NCI-H2227 treated with DMSO at 0.1 percent for 48 hours (cell line): ENCODE measurements at regions not wholly inside any gene's neighbourhood (a gene's known extent, or its start where the extent isn't known, plus 50 kb on each side); places are given as distances from the start of the nearest gene placed in this dataset.

Experiments used
- DNase-seq: peaks from one replicate; lab custom pipeline; 2025; lab: John Stamatoyannopoulos, UW

GRCh38 chr5:123811831-123812230 lies 299.9 kb downstream of the CSNK1G3 start:
- DNase-seq, result no peak

GRCh38 chr5:123810746-123811340 lies 298.9 kb downstream of the CSNK1G3 start:
- no peak for DNase-seq

DNA sequence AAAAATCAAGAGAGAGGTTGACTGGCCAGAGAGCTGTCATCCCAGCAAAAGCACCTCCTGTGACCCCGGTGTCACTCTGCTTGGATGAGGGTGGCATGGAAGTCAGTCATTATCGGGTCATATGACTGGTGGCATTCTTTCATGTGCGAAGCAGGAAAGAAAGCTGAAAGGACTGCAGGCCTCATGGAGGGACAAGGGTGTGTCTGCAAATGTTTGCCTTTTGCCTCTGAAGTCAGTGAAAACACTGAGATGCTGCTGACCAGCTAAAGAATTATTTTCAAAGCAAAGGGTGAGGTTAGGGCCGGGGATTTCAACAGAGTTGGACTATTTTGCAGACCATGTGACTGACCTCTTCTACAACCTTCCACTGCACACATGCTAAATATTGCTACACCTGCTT lies 298.3 kb downstream of the CSNK1G3 start:
- no peak for DNase-seq

DNA sequence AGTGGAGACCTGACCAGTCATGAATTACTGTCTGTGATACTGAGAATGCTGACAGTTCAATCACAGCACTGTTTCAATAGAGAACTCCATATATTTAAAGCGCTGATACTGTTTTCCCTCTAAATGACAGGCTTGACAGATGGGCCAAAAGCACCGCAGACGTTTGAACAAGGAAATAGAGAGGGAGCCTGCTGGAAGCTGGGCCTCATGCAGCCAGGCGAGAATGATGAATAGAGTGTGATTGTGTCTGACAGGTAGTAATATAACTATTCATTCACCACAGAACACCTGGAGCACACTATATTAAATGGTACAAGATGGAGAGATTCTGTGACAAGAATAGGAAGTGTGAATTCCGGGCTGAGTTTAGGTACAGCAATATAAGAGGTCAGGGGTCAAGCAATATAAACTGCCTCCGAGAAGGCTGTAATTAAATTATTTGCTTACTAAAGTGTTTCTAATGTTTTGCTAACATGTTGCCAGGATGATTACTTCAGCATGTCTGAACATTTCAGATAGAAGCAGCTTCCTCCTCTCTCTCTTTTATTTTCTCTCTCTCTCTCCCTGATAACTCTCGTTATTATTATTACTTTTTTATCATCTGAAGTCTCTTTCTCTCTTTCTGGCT lies 297.7 kb downstream of the CSNK1G3 start:
- DNase-seq, result peak; percentile 87

- DNase-seq, result peak; percentile 52
These were observed 296.7 kb downstream of the CSNK1G3 start for GRCh38 chr5:123808461-123809380.

GRCh38 chr5:123807177-123807945 lies 295.4 kb downstream of the CSNK1G3 start:
- peak; percentile 73 for DNase-seq

DNA sequence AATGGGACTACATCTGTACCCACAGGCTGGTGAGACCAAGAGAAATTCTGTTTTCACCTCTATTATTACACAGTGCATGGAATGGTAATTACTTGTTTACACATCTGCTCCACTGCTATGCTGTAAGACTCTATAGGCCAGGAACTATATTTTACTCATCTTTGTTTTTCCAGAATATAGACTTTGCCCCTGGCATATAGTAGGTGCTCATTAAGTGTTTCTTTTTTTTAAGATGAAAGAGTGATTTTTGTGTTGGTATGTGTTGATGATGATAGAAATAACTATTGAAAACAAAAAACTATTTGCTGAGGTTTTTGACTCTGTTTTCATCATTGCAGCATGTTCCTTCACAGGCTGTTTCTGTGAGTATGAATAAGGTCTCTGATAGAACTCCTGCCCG lies 294.7 kb downstream of the CSNK1G3 start:
- peak; percentile 17 for DNase-seq

DNA sequence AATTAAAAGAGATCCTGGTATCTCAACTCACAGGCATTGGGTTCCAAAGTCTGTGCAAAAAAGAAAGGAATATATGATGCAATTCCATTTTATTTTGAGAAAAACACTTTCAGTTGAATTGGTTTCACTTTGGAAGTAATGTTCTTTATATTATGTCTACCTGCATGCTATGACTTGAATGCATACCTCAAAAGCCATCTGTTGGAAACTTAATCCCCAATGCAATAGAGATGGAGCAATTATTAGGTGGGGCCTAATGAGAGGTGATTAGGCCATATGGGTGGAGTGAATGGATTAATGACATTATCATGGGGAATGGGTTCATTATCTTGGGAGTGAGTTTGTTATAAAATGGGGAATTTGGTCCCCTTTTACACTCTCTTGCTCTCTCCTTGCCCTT lies 293.3 kb downstream of the CSNK1G3 start:
- DNase-seq, result no peak

GRCh38 chr5:123803359-123803758 lies 291.4 kb downstream of the CSNK1G3 start:
- DNase-seq, result no peak

DNA sequence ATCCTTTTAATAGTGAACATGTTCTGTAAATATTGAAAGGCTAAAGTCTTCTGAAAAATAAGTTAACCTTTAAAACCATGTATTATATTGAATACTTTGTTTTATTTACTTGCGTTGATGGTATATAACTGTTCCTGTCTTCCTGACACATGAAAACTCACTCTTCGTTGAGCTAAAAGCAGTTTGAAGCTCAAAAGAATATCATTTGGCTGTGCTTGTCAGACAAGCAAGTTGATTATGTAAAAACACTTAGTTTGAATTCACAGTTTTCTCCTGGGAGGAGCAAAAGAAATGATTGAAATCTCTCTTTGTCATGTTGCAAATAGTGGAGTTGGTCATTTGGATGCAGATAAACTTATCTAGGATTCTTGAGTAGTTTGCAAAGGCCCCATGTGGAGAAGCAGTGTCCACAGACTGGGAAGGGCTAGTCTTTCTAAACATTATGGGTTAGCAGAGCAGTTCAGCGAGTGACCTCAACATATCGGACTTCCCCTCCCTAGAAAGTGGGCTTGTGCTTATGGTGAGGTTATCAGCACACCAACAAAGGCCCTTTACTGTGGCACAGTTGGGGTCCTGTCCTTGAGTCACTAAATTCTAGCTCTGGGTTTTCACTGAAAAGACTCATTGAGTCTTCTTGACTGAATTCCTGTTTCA lies 290.4 kb downstream of the CSNK1G3 start:
- no peak for DNase-seq

DNA sequence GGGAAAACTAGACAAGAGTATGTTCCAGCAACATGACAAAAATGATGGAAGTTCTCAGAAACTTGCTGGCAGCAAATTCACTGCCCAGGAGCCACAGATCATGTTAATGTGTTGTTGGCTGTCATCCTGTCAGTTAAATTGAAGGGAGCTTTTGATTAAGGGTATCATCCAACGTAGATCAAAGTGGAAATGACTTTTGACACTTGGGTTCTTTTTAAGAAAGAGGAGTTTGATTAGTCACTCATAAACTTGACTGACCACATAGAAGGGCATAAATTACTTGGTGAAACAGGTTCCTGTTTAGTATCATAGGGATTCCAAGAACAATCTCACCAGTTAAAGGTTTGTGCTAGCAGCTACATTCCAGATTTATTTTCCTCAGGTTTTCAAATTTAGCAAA lies 288.7 kb downstream of the CSNK1G3 start:
- no peak for DNase-seq

DNA sequence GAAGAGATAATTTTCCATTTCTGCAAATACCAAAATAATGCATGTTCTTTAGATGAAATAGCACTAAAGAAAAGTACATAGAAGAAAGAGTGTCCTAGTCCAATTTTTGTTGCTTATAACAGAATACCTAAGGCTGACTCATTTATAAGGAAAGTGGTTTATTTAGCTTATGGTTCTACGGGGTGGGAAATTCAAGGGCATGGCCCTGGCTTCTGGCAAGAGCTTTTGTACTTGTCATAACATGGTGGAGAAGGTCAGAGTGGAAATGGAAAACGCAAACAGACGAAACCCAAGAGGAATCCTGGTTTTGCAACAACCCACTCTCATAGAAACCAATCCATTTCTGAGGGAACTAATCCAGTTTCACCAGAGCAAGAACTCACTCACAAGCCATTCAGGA lies 283.7 kb downstream of the CSNK1G3 start:
- no peak for DNase-seq

DNA sequence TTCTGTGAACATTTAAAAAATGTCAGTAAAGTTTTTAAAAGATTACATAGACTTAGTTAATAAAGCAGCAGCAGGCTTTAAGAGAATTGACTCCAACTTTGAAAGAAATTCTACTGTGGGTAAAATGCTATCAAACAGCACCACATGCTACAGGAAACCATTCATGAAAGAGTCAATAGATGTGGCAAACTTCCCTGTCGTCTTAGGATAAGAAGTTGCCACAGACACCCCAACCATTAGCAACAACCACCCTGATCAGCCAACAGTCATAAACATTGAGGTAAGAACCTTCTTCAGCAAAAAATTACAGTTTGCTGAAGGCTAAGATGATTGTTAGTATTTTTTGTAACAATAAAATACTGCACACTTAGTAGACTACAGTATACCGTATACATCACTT lies 278.2 kb downstream of the CSNK1G3 start:
- no peak for DNase-seq

GRCh38 chr5:123787635-123788034 lies 275.7 kb downstream of the CSNK1G3 start:
- DNase-seq, result no peak

- DNase-seq, result no peak
These were observed 275.2 kb downstream of the CSNK1G3 start for GRCh38 chr5:123787136-123787535.

DNA sequence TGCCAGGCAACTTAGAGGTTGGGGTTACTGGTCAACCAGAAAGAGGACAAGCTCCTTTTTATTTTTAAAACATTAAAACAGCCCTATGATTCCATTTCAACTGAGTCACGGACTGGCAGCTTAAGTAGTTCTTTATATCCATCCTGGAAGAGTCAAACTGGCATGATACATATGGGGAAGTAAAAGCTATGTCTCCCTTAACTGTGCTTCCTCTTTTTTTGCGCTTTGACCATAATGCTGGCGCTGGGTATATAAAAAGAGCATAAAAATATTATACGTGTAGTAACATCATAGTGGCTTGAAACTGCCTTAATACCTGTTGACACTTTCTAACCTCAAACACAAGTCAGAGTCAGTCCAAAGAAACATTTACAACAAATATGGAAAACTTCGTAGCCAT lies 274.4 kb downstream of the CSNK1G3 start:
- no peak for DNase-seq

- DNase-seq, result no peak
These were observed 273.4 kb downstream of the CSNK1G3 start for GRCh38 chr5:123785162-123786071.

- no peak for DNase-seq
These were observed 271.4 kb downstream of the CSNK1G3 start for GRCh38 chr5:123783421-123783820.

DNA sequence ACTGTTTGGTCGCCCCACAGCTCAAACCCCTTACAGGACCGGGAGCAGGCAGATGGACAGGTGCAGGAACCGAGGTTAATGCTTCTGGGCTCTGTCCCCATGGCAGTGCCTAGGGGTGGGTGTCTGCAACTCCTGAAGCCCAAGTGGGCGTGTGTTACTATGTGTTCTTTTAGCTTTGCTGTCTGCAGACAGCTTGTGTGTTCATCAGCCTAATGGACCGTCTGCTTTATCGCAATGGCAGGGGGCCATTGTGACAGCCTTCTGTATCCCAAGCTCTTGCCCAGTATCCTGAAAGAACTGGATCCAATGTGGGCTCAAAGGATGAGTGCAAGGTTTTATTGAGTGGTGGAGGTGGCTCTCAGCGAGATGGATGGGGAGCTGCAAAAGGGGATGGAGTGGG lies 266.7 kb downstream of the CSNK1G3 start:
- DNase-seq, result no peak

GRCh38 chr5:123776761-123777160 lies 264.8 kb downstream of the CSNK1G3 start:
- no peak for DNase-seq

GRCh38 chr5:123771715-123772114 lies 259.7 kb downstream of the CSNK1G3 start:
- no peak for DNase-seq
